Right lobe of liver (tissue), 4 donors: ENCODE measurements at regions not wholly inside any gene's neighbourhood (a gene's known extent, or its start where the extent isn't known, plus 50 kb on each side); places are given as distances from the start of the nearest gene placed in this dataset.

Experiments
- POLR2A ChIP-seq: fragments of 450-650 bp; IDR thresholded peaks from one replicate; pipeline ENCODE4 v1.6.1; 2017; ENCODE audit warnings: antibody characterized with exemption, mild to moderate bottlenecking
- TF ChIP-seq, protein P1 (sequence below), 4 donors: fragments of 200-600 bp in 3 of 4; fragments of 450-650 bp in 1 of 4; IDR thresholded peaks; one replicate each; pipeline versions ENCODE4 v1.5.1 to v1.8.0; 2016 to 2022; ENCODE audit warnings: antibody characterized with exemption in 4 of 4, mild to moderate bottlenecking in 2 of 4
- donor health status: DM: no; HTN: no; CAD: no.
- donor health status: DM: no; HTN: no; CAD: no.
- donor health status: DM: no; HTN: yes; CAD: no.

DNA sequence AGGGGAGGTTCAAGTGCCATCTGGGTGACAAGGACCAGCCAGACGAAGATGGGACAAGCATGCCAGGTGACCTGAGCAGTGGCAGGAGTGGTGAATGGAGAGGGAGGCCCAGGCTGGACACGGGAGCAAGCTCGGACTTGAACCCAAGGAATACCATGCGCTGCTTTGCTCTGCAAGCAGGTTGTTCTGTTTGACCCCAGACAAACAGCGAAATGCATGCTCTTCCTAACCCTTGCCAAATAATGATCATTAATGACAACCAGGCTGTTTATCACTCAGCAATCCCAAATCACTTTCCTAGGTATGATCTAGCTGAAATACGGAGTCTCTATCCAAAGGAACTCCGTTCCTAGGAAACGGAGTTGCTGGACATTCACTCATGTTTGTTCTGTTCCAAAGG is 77.4 kb downstream of the PTPDC1 start:
- TF ChIP-seq, protein P1, sequence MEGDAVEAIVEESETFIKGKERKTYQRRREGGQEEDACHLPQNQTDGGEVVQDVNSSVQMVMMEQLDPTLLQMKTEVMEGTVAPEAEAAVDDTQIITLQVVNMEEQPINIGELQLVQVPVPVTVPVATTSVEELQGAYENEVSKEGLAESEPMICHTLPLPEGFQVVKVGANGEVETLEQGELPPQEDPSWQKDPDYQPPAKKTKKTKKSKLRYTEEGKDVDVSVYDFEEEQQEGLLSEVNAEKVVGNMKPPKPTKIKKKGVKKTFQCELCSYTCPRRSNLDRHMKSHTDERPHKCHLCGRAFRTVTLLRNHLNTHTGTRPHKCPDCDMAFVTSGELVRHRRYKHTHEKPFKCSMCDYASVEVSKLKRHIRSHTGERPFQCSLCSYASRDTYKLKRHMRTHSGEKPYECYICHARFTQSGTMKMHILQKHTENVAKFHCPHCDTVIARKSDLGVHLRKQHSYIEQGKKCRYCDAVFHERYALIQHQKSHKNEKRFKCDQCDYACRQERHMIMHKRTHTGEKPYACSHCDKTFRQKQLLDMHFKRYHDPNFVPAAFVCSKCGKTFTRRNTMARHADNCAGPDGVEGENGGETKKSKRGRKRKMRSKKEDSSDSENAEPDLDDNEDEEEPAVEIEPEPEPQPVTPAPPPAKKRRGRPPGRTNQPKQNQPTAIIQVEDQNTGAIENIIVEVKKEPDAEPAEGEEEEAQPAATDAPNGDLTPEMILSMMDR (IDR thresholded peaks at IDR 0.05), result no peak
- TF ChIP-seq POLR2A, result no peak
